ENCODE measurements at regions not wholly inside any gene's neighbourhood (a gene's known extent, or its start where the extent isn't known, plus 50 kb on each side); places are given as distances from the start of the nearest gene placed in this dataset.

DNA sequence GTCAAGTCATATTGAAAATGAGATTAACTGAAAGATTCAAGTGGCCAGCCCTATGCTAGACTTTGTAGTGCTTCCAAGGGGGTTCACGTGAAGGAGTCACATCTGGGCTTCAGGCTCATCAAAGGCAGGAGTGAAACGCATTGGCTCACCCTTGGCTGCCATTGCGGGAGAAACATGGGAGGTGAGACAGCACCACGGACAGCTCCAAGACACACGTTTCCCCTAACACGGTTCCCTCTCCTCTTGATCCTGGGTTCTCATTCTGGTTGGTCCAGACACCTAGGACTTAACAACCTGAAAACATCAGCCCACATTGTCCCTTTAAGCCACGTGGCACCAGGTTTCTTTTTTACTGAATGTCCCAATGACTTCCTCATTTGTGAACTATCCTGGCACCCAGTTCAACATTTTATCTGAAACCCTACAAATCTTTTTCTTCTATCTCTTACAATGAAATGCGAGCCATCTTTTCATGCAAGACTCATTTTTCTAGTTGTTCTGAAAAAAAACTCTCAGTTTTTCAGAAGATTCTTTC, 279.0 kb upstream of the VCX3A start:
- no peak overlapping the region for H3K9ac ChIP-seq (ENCODE audit: low read length)
- H3K36me3 ChIP-seq (replicated peaks in 1 of 2; ENCODE audit: control extremely low read depth in 1 of 2, control insufficient read depth in 1 of 2, extremely low read depth in 1 of 2, insufficient read depth in 2 of 2, low read length in 1 of 2): no peaks in the 10 kb centered on the region
- no peak overlapping the region for H2AFZ ChIP-seq (ENCODE audit: insufficient read depth, low read depth, low read length, poor library complexity, severe bottlenecking)
- H3K9me3 ChIP-seq (ENCODE audit: control extremely low read depth in 1 of 3, control insufficient read depth in 2 of 3, insufficient read depth in 1 of 3, low read length in 2 of 3): no peaks in the 10 kb centered on the region
- intact Hi-C loops (cut with micrococcal nuclease): no loop called here
- Mint-ChIP-seq H3K4me1 (no peaks in the 10 kb centered on the region), H3K9me3 (ENCODE audit: insufficient read depth) (no peaks in the 10 kb centered on the region), H3K27me3 (no peaks in the 10 kb centered on the region), H3K4me3 (no peak overlapping the region), H3K27ac (no peak overlapping the region)
- ChIA-PET POLR2A (no interaction called here), CTCF (no interaction called here)
- DNase-seq: no peak
- no peak overlapping the region for H3K4me2 ChIP-seq (replicated peaks; ENCODE audit: low read depth, low read length, poor library complexity, severe bottlenecking)
- H3K4me1 ChIP-seq (ENCODE audit: control insufficient read depth in 2 of 2, insufficient read depth in 2 of 2, low read length in 2 of 2): no peaks in the 10 kb centered on the region
- no peaks in the 10 kb centered on the region for H3K79me2 ChIP-seq (ENCODE audit: control insufficient read depth, insufficient read depth, low read length)
- no peak overlapping the region for H3K27ac ChIP-seq (ENCODE audit: low read length in 2 of 2)
- H3K4me3 ChIP-seq (ENCODE audit: control extremely low read depth in 1 of 5, extremely low read depth in 1 of 5, insufficient read depth in 1 of 5, low read depth in 2 of 5, low read length in 4 of 5): no peak overlapping the region
- ATAC-seq (ENCODE audit: low read depth): no peak
- H3K27me3 ChIP-seq (replicated peaks in 1 of 4; ENCODE audit: control extremely low read depth in 1 of 4, control insufficient read depth in 3 of 4, insufficient read depth in 4 of 4, low read length in 3 of 4): no peaks in the 10 kb centered on the region
- 60% methylated on average over 4 of the region's 8 CpGs for WGBS (ENCODE audit: insufficient coverage)
- TF ChIP-seq, protein P1, sequence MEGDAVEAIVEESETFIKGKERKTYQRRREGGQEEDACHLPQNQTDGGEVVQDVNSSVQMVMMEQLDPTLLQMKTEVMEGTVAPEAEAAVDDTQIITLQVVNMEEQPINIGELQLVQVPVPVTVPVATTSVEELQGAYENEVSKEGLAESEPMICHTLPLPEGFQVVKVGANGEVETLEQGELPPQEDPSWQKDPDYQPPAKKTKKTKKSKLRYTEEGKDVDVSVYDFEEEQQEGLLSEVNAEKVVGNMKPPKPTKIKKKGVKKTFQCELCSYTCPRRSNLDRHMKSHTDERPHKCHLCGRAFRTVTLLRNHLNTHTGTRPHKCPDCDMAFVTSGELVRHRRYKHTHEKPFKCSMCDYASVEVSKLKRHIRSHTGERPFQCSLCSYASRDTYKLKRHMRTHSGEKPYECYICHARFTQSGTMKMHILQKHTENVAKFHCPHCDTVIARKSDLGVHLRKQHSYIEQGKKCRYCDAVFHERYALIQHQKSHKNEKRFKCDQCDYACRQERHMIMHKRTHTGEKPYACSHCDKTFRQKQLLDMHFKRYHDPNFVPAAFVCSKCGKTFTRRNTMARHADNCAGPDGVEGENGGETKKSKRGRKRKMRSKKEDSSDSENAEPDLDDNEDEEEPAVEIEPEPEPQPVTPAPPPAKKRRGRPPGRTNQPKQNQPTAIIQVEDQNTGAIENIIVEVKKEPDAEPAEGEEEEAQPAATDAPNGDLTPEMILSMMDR (IDR thresholded peaks at IDR 0.05): no peak
- TF ChIP-seq EZH2 (IDR thresholded peaks at IDR 0.05; ENCODE audit: borderline replicate concordance, insufficient read depth, low read depth, low read length, poor library complexity, severe bottlenecking): no peak
- H4K20me1 ChIP-seq (ENCODE audit: control insufficient read depth, insufficient read depth, low read length, poor library complexity, severe bottlenecking): no peaks in the 10 kb centered on the region

DNA sequence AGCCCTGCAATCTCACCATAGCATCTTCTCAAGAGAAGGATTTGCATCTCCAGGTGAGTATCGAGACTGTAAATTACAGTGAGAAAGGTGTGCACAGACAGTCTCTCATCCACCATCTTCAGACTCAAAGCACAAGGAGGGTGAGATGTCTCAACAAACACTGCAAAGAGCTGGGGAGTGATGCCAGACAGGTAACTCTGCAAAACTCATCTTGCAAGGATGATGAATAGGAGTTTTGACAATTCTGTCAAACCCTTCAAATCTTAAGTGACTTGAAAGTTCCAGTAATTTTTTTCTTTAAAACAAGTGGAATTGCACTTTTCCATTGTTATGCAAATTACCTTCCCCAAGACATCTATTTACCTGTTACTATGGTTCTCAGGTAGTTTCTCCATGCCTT, 277.2 kb upstream of the VCX3A start:
- no CpG with 5 or more reads among the region's 1 CpG for WGBS (ENCODE audit: insufficient coverage)
- TF ChIP-seq, protein P1 (IDR thresholded peaks at IDR 0.05): no peak
- no peak for TF ChIP-seq EZH2 (IDR thresholded peaks at IDR 0.05; ENCODE audit: borderline replicate concordance, insufficient read depth, low read depth, low read length, poor library complexity, severe bottlenecking)
- no peak overlapping the region for H3K9ac ChIP-seq (ENCODE audit: low read length)
- ChIA-PET CTCF (no interaction called here), POLR2A (no interaction called here)
- H3K4me3 Mint-ChIP-seq: no peak overlapping the region
- ATAC-seq (ENCODE audit: low read depth) (no peak), DNase-seq (no peak)
- no peaks in the 10 kb centered on the region for H3K9me3 Mint-ChIP-seq (ENCODE audit: insufficient read depth)
- no peaks in the 10 kb centered on the region for H3K79me2 ChIP-seq (ENCODE audit: control insufficient read depth, insufficient read depth, low read length)
- no peaks in the 10 kb centered on the region for H3K27me3 ChIP-seq (replicated peaks in 1 of 4; ENCODE audit: control extremely low read depth in 1 of 4, control insufficient read depth in 3 of 4, insufficient read depth in 4 of 4, low read length in 3 of 4)
- H3K27ac Mint-ChIP-seq: no peak overlapping the region
- no peak overlapping the region for H3K4me3 ChIP-seq (ENCODE audit: control extremely low read depth in 1 of 5, extremely low read depth in 1 of 5, insufficient read depth in 1 of 5, low read depth in 2 of 5, low read length in 4 of 5)
- H3K27me3 Mint-ChIP-seq: no peaks in the 10 kb centered on the region
- H3K27ac ChIP-seq (ENCODE audit: low read length in 2 of 2): no peak overlapping the region
- H3K4me1 ChIP-seq (ENCODE audit: control insufficient read depth in 2 of 2, insufficient read depth in 2 of 2, low read length in 2 of 2): no peaks in the 10 kb centered on the region
- intact Hi-C loops (cut with micrococcal nuclease): no loop called here
- no peak overlapping the region for H2AFZ ChIP-seq (ENCODE audit: insufficient read depth, low read depth, low read length, poor library complexity, severe bottlenecking)
- H3K4me1 Mint-ChIP-seq: no peaks in the 10 kb centered on the region
- no peaks in the 10 kb centered on the region for H3K36me3 ChIP-seq (replicated peaks in 1 of 2; ENCODE audit: control extremely low read depth in 1 of 2, control insufficient read depth in 1 of 2, extremely low read depth in 1 of 2, insufficient read depth in 2 of 2, low read length in 1 of 2)
- H3K9me3 ChIP-seq (ENCODE audit: control extremely low read depth in 1 of 3, control insufficient read depth in 2 of 3, insufficient read depth in 1 of 3, low read length in 2 of 3): no peaks in the 10 kb centered on the region
- no peaks in the 10 kb centered on the region for H4K20me1 ChIP-seq (ENCODE audit: control insufficient read depth, insufficient read depth, low read length, poor library complexity, severe bottlenecking)
- H3K4me2 ChIP-seq (replicated peaks; ENCODE audit: low read depth, low read length, poor library complexity, severe bottlenecking): no peak overlapping the region

Data from B cell (primary cell).